Astrocyte (in vitro differentiated cells and primary cell): ENCODE measurements at regions not wholly inside any gene's neighbourhood (a gene's known extent, or its start where the extent isn't known, plus 50 kb on each side); places are given as distances from the start of the nearest gene placed in this dataset.

ENCODE experiments used
- DNase-seq: peaks from one replicate; pipeline ENCODE4 v3.0.0-alpha.2; 2010; ENCODE audit warnings: low read depth
- FAIRE-seq: peaks from 2 replicates; lab custom pipeline; 2011; peaks lifted over from hg19 to GRCh38; lab: Jason Lieb, UNC
- H2AFZ ChIP-seq: 2 replicates; pipeline ENCODE4 v1.6.0; 2012; ENCODE audit warnings: low read depth, low read length, inconsistent platforms
- H3K27ac ChIP-seq: 2 replicates; pipeline ENCODE4 v1.5.1; 2011; ENCODE audit warnings: low read depth, low read length, inconsistent platforms
- H3K27me3 ChIP-seq: 2 replicates; pipeline ENCODE4 v1.6.0; 2011; ENCODE audit warnings: low read length, inconsistent platforms; ENCODE audit not compliant: insufficient read depth
- H3K36me3 ChIP-seq: 2 replicates; pipeline ENCODE4 v1.5.1; 2011; ENCODE audit warnings: low read length, inconsistent platforms; ENCODE audit not compliant: insufficient read depth
- H3K4me1 ChIP-seq: 2 replicates; pipeline ENCODE4 v1.5.1; 2011; ENCODE audit warnings: low read length, inconsistent platforms; ENCODE audit not compliant: insufficient read depth
- H3K4me2 ChIP-seq: 2 replicates; pipeline ENCODE4 v1.6.0; 2012; ENCODE audit warnings: low read length, inconsistent platforms
- H3K4me3 ChIP-seq: 2 replicates; pipeline ENCODE4 v1.5.1; 2011; ENCODE audit warnings: low read depth, mild to moderate bottlenecking, low read length, inconsistent platforms; ENCODE audit not compliant: insufficient read depth
- H3K79me2 ChIP-seq: 2 replicates; pipeline ENCODE4 v1.6.0; 2012; ENCODE audit warnings: mild to moderate bottlenecking, low read length, inconsistent platforms; ENCODE audit not compliant: insufficient read depth
- H3K9ac ChIP-seq: 2 replicates; pipeline ENCODE4 v1.6.0; 2012; ENCODE audit warnings: mild to moderate bottlenecking, low read length, inconsistent platforms
- H3K9me3 ChIP-seq: 2 replicates; pipeline ENCODE4 v1.5.1; 2012; ENCODE audit warnings: low read depth, mild to moderate bottlenecking, low read length, inconsistent platforms; ENCODE audit not compliant: insufficient read depth
- H4K20me1 ChIP-seq: 2 replicates; pipeline ENCODE4 v1.6.0; 2012; ENCODE audit warnings: low read length, inconsistent platforms; ENCODE audit not compliant: insufficient read depth
- H3K27ac Mint-ChIP-seq: one replicate; pipeline ENCODE4 v1.8.0; 2021; ENCODE audit warnings: mild to moderate bottlenecking, mixed read lengths; ENCODE audit not compliant: unreplicated experiment
- H3K27me3 Mint-ChIP-seq: one replicate; pipeline ENCODE4 v1.8.0; 2021; ENCODE audit warnings: low read depth, mixed read lengths; ENCODE audit not compliant: unreplicated experiment
- H3K36me3 Mint-ChIP-seq: one replicate; pipeline ENCODE4 v1.8.0; 2021; ENCODE audit warnings: low read depth, mixed read lengths; ENCODE audit not compliant: unreplicated experiment
- H3K4me1 Mint-ChIP-seq: one replicate; pipeline ENCODE4 v1.8.0; 2021; ENCODE audit warnings: low read depth, mixed read lengths; ENCODE audit not compliant: unreplicated experiment
- H3K4me3 Mint-ChIP-seq: one replicate; pipeline ENCODE4 v1.8.0; 2021; ENCODE audit warnings: mild to moderate bottlenecking, moderate library complexity, mixed read lengths; ENCODE audit not compliant: unreplicated experiment
- H3K9me3 Mint-ChIP-seq: one replicate; pipeline ENCODE4 v1.8.0; 2021; ENCODE audit warnings: mild to moderate bottlenecking, mixed read lengths; ENCODE audit not compliant: unreplicated experiment
- CTCF ChIP-seq: IDR thresholded peaks from 2 replicates; pipeline ENCODE4 v1.5.1; 2011; ENCODE audit warnings: low read depth, mild to moderate bottlenecking, inconsistent platforms, low read length, moderate library complexity; ENCODE audit not compliant: insufficient read depth
- EZH2 ChIP-seq: IDR thresholded peaks from 2 replicates; pipeline ENCODE4 v1.6.1; 2012; ENCODE audit warnings: mild to moderate bottlenecking, low read length, inconsistent platforms; ENCODE audit not compliant: insufficient read depth

- Histone ChIP-seq H3K79me2 (no peaks in the 10 kb centered on the region), H3K36me3 (no peaks in the 10 kb centered on the region), H3K27ac (no peak overlapping the region), H3K9ac (no peak overlapping the region), H3K4me2 (no peak overlapping the region), H4K20me1 (no peaks in the 10 kb centered on the region), H3K4me1 (no peaks in the 10 kb centered on the region), H2AFZ (no peak overlapping the region), H3K4me3 (no peak overlapping the region), H3K27me3 (no peaks in the 10 kb centered on the region), H3K9me3 (no peaks in the 10 kb centered on the region)
- FAIRE-seq: peak; percentile 55
- Mint-ChIP-seq H3K4me1 (no peaks in the 10 kb centered on the region), H3K27me3 (no peaks in the 10 kb centered on the region), H3K9me3 (no peaks in the 10 kb centered on the region), H3K27ac (no peak overlapping the region), H3K4me3 (no peak overlapping the region), H3K36me3 (no peaks in the 10 kb centered on the region)
- TF ChIP-seq EZH2 (no peak), CTCF (peak; percentile 13)
- no peak for DNase-seq
These were observed 340.8 kb downstream of the RDH14 start for GRCh38 chr2:18219676-18220075.

GRCh38 chr2:18218160-18218933 lies 339.9 kb downstream of the KCNS3 start:
- no peak for TF ChIP-seq EZH2
- no peak for TF ChIP-seq CTCF
- FAIRE-seq (no peak), DNase-seq (no peak)
- Histone ChIP-seq H3K4me1 (no peaks in the 10 kb centered on the region), H3K4me2 (no peak overlapping the region), H3K27me3 (no peaks in the 10 kb centered on the region), H3K36me3 (no peaks in the 10 kb centered on the region), H2AFZ (no peak overlapping the region), H3K79me2 (no peaks in the 10 kb centered on the region), H3K4me3 (no peak overlapping the region), H3K27ac (no peak overlapping the region), H3K9me3 (no peaks in the 10 kb centered on the region), H4K20me1 (no peaks in the 10 kb centered on the region), H3K9ac (no peak overlapping the region)
- Mint-ChIP-seq H3K27ac (no peak overlapping the region), H3K36me3 (no peaks in the 10 kb centered on the region), H3K27me3 (no peaks in the 10 kb centered on the region), H3K4me3 (no peak overlapping the region), H3K4me1 (no peaks in the 10 kb centered on the region), H3K9me3 (no peaks in the 10 kb centered on the region)

- peaks cover 10% of the 10 kb centered on the region for H3K4me1 ChIP-seq
- no peaks in the 10 kb centered on the region for H3K27me3 Mint-ChIP-seq
- H3K36me3 ChIP-seq: no peaks in the 10 kb centered on the region
- no peaks in the 10 kb centered on the region for H3K79me2 ChIP-seq
- H3K4me1 Mint-ChIP-seq: peaks cover 7% of the 10 kb centered on the region
- H3K9me3 ChIP-seq: no peaks in the 10 kb centered on the region
- H4K20me1 ChIP-seq: no peaks in the 10 kb centered on the region
- DNase-seq: peak; percentile 55
- no peak for FAIRE-seq
- H2AFZ ChIP-seq: no peak overlapping the region
- no peaks in the 10 kb centered on the region for H3K27me3 ChIP-seq
- no peak overlapping the region for H3K9ac ChIP-seq
- no peak overlapping the region for H3K4me3 ChIP-seq
- no peaks in the 10 kb centered on the region for H3K9me3 Mint-ChIP-seq
- H3K4me2 ChIP-seq: no peak overlapping the region
- H3K4me3 Mint-ChIP-seq: no peak overlapping the region
- TF ChIP-seq CTCF: no peak
- TF ChIP-seq EZH2: no peak
- H3K27ac Mint-ChIP-seq: no peak overlapping the region
- H3K27ac ChIP-seq: no peak overlapping the region
- no peaks in the 10 kb centered on the region for H3K36me3 Mint-ChIP-seq
These were observed 336.5 kb downstream of the KCNS3 start for GRCh38 chr2:18214936-18215335.
